Panc1 (cell line): ENCODE measurements at regions not wholly inside any gene's neighbourhood (a gene's known extent, or its start where the extent isn't known, plus 50 kb on each side); places are given as distances from the start of the nearest gene placed in this dataset.

Experiments used
- ATAC-seq: fragments of 200-7000 bp; cut with Tn5 transposase; 2 replicates; pipeline ENCODE4 v1.9.1; 2020; ENCODE audit warnings: mild to moderate bottlenecking, moderate library complexity
- BruUV-seq: library from RNA; stranded (reverse); fragments of 400-500 nt; replicated peaks from 2 replicates; lab custom pipeline; 2021; lab: Mats Ljungman, UMichigan
- CTCF ChIA-PET: fragments of 300-600 bp; sonication (Branson Sonifier 250); formaldehyde crosslinking; loops from one replicate; lab custom pipeline; 2022; ENCODE audit warnings: antibody characterized with exemption; lab: Charles Lee
- POLR2A ChIA-PET: fragments of 300-600 bp; sonication (Branson Sonifier 250); formaldehyde crosslinking; loops from one replicate; lab custom pipeline; 2022; ENCODE audit warnings: antibody characterized with exemption; lab: Charles Lee
- DNase-seq: peaks from one replicate; pipeline ENCODE4 v3.0.0-alpha.2; 2010; ENCODE audit warnings: low read depth, low spot score
- H3K27ac ChIP-seq: 2 replicates; pipeline ENCODE4 v1.5.1; 2011; ENCODE audit warnings: mild to moderate bottlenecking, low read length, inconsistent platforms
- H3K27me3 ChIP-seq: fragments of 200-500 bp; sonication (Bioruptor generic); 2 replicates; pipeline ENCODE4 v1.6.0; 2014; ENCODE audit warnings: low read length, inconsistent platforms; ENCODE audit not compliant: control insufficient read depth, insufficient read depth
- H3K36me3 ChIP-seq: fragments of 200-500 bp; sonication (Bioruptor generic); 2 replicates; pipeline ENCODE4 v1.5.1; 2014; ENCODE audit warnings: inconsistent platforms, mild to moderate bottlenecking, low read length, moderate library complexity; ENCODE audit not compliant: control insufficient read depth, insufficient read depth
- H3K4me1 ChIP-seq: 2 replicates; pipeline ENCODE4 v1.5.1; 2011; ENCODE audit warnings: inconsistent platforms, mild to moderate bottlenecking, low read length, moderate library complexity; ENCODE audit not compliant: control insufficient read depth, insufficient read depth
- H3K4me3 ChIP-seq, 2 experiments: 2 replicates each; pipeline ENCODE4 v1.5.1; 2011 to 2012; ENCODE audit warnings: low read depth in 2 of 2, low read length in 2 of 2, mild to moderate bottlenecking in 2 of 2, inconsistent platforms in 1 of 2, moderate library complexity in 1 of 2
- H3K9me3 ChIP-seq: fragments of 200-500 bp; sonication (Bioruptor generic); 2 replicates; pipeline ENCODE4 v1.5.1; 2014; ENCODE audit warnings: low read depth, mild to moderate bottlenecking, inconsistent platforms, low read length, moderate library complexity; ENCODE audit not compliant: control insufficient read depth, insufficient read depth
- CTCF ChIP-seq: fragments of 450-650 bp; IDR thresholded peaks from 2 replicates; pipeline ENCODE4 v1.5.1; 2017; ENCODE audit warnings: mild to moderate bottlenecking
- POLR2AphosphoS5 ChIP-seq: IDR thresholded peaks from 2 replicates; pipeline ENCODE4 v1.6.1; 2012; ENCODE audit warnings: mild to moderate bottlenecking, low read depth, low read length, moderate library complexity
- REST ChIP-seq, 2 experiments: IDR thresholded peaks; 2 replicates each; pipeline ENCODE4 v1.6.1; 2011 to 2012; ENCODE audit warnings: low read depth in 2 of 2, control low read depth in 1 of 2, low read length in 1 of 2, mild to moderate bottlenecking in 1 of 2, moderate library complexity in 1 of 2; ENCODE audit not compliant: insufficient read depth in 1 of 2
- SIN3A ChIP-seq: IDR thresholded peaks from 2 replicates; pipeline ENCODE4 v1.6.1; 2012; ENCODE audit warnings: low read depth, mild to moderate bottlenecking, low read length, moderate library complexity, borderline replicate concordance; ENCODE audit not compliant: insufficient read depth
- TCF7L2 ChIP-seq: IDR thresholded peaks from 2 replicates; pipeline ENCODE4 v1.6.1; 2011; ENCODE audit warnings: mild to moderate bottlenecking, low read depth, low read length, inconsistent platforms
- in situ Hi-C: cut with HindIII; loops from 2 replicates; pipeline ENCODE4 v1.10.0; 2016; ENCODE audit warnings: low sequenced_read_pairs, low pct_unique_long_range_greater_than_20kb
- intact Hi-C: fragments of 100-400 bp; cut with micrococcal nuclease; formaldehyde crosslinking; loops from one replicate; pipeline ENCODE4 v1.10.0; 2022; ENCODE audit not compliant: unreplicated experiment

GRCh38 chr12:115085594-115085993 lies 401.6 kb upstream of the TBX3 start:
- intact Hi-C loops, result no loop called here
- BruUV-seq, result no TSS peak

GRCh38 chr12:115079760-115080159 lies 395.8 kb upstream of the TBX3 start:
- H3K4me1 ChIP-seq, result no peaks in the 10 kb centered on the region
- H3K4me3 ChIP-seq, result no peak overlapping the region
- no peaks in the 10 kb centered on the region for H3K9me3 ChIP-seq
- ChIA-PET POLR2A (interaction anchor here (0.6 kb wide), 1 partner anchor 383 kb away, joined by 4 read pairs; no protein-coding TSS in a partner anchor), CTCF (no interaction called here)
- no peak for TF ChIP-seq POLR2AphosphoS5
- no peak for TF ChIP-seq TCF7L2
- no peak for TF ChIP-seq SIN3A
- no peak for TF ChIP-seq REST (IDR thresholded peaks at IDR 0.05; ENCODE audit: insufficient read depth in 1 of 2, low read depth in 2 of 2, low read length in 1 of 2)
- no peak for TF ChIP-seq CTCF
- no peaks in the 10 kb centered on the region for H3K36me3 ChIP-seq
- no peak for DNase-seq
- no peaks in the 10 kb centered on the region for H3K27me3 ChIP-seq
- in situ Hi-C loops, result no loop called here
- intact Hi-C loops, result no loop called here
- BruUV-seq, result no TSS peak
- ATAC-seq, result no peak
- H3K27ac ChIP-seq, result no peak overlapping the region

More at GRCh38 chr12:115085594-115085993, 401.6 kb upstream of the TBX3 start:
- DNase-seq (no peak), ATAC-seq (no peak)
- Histone ChIP-seq H3K4me3 (no peak overlapping the region), H3K9me3 (no peaks in the 10 kb centered on the region), H3K36me3 (no peaks in the 10 kb centered on the region), H3K4me1 (no peaks in the 10 kb centered on the region), H3K27ac (no peak overlapping the region), H3K27me3 (no peaks in the 10 kb centered on the region)
- in situ Hi-C loops, result no loop called here
- no peak for TF ChIP-seq CTCF
- TF ChIP-seq REST (IDR thresholded peaks at IDR 0.05; ENCODE audit: insufficient read depth in 1 of 2, low read depth in 2 of 2, low read length in 1 of 2), result no peak
- no peak for TF ChIP-seq POLR2AphosphoS5
- no peak for TF ChIP-seq SIN3A
- no peak for TF ChIP-seq TCF7L2
- POLR2A ChIA-PET, result no interaction called here
- CTCF ChIA-PET, result no interaction called here
